Heart left ventricle (tissue), 16 donors: ENCODE measurements at regions not wholly inside any gene's neighbourhood (a gene's known extent, or its start where the extent isn't known, plus 50 kb on each side); places are given as distances from the start of the nearest gene placed in this dataset.

Source experiments
- ATAC-seq, 4 donors: fragments of 200-7000 bp; cut with Tn5 transposase; one replicate each; pipeline ENCODE4 v1.9.1; 2020 to 2022; ENCODE audit warnings: moderate library complexity in 4 of 4, mild to moderate bottlenecking in 3 of 4, moderate number of reproducible peaks in 1 of 4
- DNase-seq, 5 donors: peaks; one replicate each; pipeline ENCODE4 v3.0.0-alpha.2; 2020
- H3K27ac ChIP-seq, 12 donors: fragments of 200-600 bp; sonication (generic) in 4 of 12; one replicate each; pipeline versions ENCODE4 v1.5.0 to v1.8.0; 2016 to 2022; ENCODE audit warnings: mild to moderate bottlenecking in 2 of 12
- H3K27me3 ChIP-seq, 9 donors: fragments of 200-600 bp; sonication (generic) in 2 of 9; one replicate each; pipeline versions ENCODE4 v1.5.1 to v1.8.0; 2016 to 2022; ENCODE audit warnings: mild to moderate bottlenecking in 3 of 9
- H3K36me3 ChIP-seq, 9 donors: fragments of 200-600 bp; sonication (generic) in 2 of 9; one replicate each; pipeline versions ENCODE4 v1.5.0 to v1.8.0; 2018 to 2022; ENCODE audit warnings: mild to moderate bottlenecking in 2 of 9
- H3K4me1 ChIP-seq, 12 donors: fragments of 200-600 bp; sonication (generic) in 4 of 12; one replicate each; pipeline versions ENCODE4 v1.5.0 to v1.8.0; 2016 to 2022; ENCODE audit warnings: mild to moderate bottlenecking in 3 of 12
- H3K4me3 ChIP-seq, 12 donors: fragments of 200-600 bp; sonication (generic) in 4 of 12; one replicate each; pipeline versions ENCODE4 v1.5.0 to v1.8.0; 2017 to 2022; ENCODE audit warnings: mild to moderate bottlenecking in 9 of 12, moderate library complexity in 4 of 12
- H3K9me3 ChIP-seq, 12 donors: fragments of 200-600 bp; sonication (generic) in 4 of 12; one replicate each; pipeline versions ENCODE4 v1.5.0 to v1.8.0; 2016 to 2022; ENCODE audit warnings: mild to moderate bottlenecking in 1 of 12
- CTCF ChIP-seq, 12 donors: fragments of 200-600 bp; sonication (generic) in 4 of 12; IDR thresholded peaks; one replicate each; pipeline versions ENCODE4 v1.5.0 to v1.8.0; 2018 to 2022; ENCODE audit warnings: antibody characterized with exemption in 12 of 12, mild to moderate bottlenecking in 5 of 12
- POLR2A ChIP-seq, 2 donors: fragments of 450-650 bp; IDR thresholded peaks; one replicate each; pipeline ENCODE4 v1.6.1; 2017; ENCODE audit warnings: antibody characterized with exemption in 2 of 2, mild to moderate bottlenecking in 2 of 2, moderate library complexity in 2 of 2
- WGBS, 4 donors: extraction: QIAGEN DNeasy Blood & Tissue Kit in 2 of 4; methylation state at CpG; one replicate each; pipeline versions ENCODE4 v1.1.5 to v1.1.7; 2013 to 2018; 5-methylcytosine and 5-hydroxymethylcytosine counted together
- intact Hi-C, 10 donors: fragments of 100-400 bp; cut with DNase I; formaldehyde crosslinking; loops; one replicate each; pipeline versions ENCODE4 v1.11.1 to v1.14.2; 2022
- donor health status: ischemic (EF 13 %, LVEDD 7.1; RV severe dilation, severe dysfunction).
- donor health status: healthy with polysubstance abuse.
- donor health status: DM: no; HTN: yes; CAD: no.
- donor health status: DM: no; HTN: no; CAD: no.
- donor health status: ischemic (EF 25% LVEDD 6.9; RV normal size, moderate dysfunction).
- donor health status: ischemic (EF 25% LVEDD 5.7; RV mildly dilated, moderate dysfunction).
- donor health status: healthy.
- donor health status: DM: yes; HTN: yes; CAD: no.
- donor health status: ischemic (EF 35%, LVEDD 5.7; RV mildly dilated, moderate dysfunction).
- donor health status: nonischemic (EF 11% LVEDD 7.7; RV severe dilation, severe dysfunction).
- donor health status: DM: yes; HTN: yes; CAD: no.
- donor health status: PGD.
- donor health status: ischemic (EF 29% LVEDD 5.4; RV normal size, mild dysfunction).
- donor health status: nonischemic (EF 23%, LVEDD 6.1; RV moderate dilation, normal function).

- ATAC-seq: peak in 3 of 4 donors; percentile 34 to 49 (median 36)
- no peaks in the 10 kb centered on the region for H3K36me3 ChIP-seq
- no peak for DNase-seq
- H3K9me3 ChIP-seq: no peaks in the 10 kb centered on the region
- H3K4me3 ChIP-seq: no peak overlapping the region
- no peak overlapping the region for H3K27ac ChIP-seq
- WGBS, 4 donors: 80 to 97% (median 88%) methylated on average over 6 to 8 of the region's 8 CpGs
- no peaks in the 10 kb centered on the region for H3K27me3 ChIP-seq
- no peaks in the 10 kb centered on the region for H3K4me1 ChIP-seq
- intact Hi-C loops: no loop called here
- TF ChIP-seq CTCF (IDR thresholded peaks at IDR 0.05) (no peak), POLR2A (IDR thresholded peaks at IDR 0.05) (no peak)
These were observed 83.6 kb upstream of the ARHGEF7 start for GRCh38 chr13:111031531-111031961.

DNA sequence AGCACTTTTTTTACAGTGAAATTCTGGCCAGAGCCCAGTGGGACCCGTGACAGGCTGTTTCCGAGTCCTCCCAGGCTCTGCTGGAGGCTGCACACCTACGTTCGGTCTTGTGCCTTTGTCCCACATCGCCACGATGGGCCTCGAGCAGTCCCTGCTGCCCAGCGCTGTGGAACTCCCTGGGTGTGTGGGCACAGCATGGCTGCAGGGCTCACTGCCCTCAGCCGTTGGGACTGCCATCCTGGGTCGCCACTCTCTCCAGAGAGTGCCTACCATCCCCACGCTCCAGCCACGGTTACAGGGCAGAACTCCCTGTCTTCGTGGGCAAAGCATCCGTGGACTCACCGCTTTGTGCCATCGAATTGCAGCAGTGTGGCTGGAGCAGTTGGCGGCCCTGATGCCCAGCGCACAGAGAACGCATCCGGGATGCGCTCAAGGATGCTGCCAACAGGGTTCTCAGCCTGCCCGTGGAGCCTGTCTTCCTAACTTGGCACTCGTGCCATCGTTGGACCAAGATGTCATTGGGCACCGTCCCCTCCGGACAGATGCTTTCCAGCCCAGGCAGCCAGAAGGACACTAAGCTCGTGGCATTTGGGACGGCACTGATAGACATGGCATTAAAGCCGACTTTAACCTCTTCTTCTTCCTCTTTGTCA, 85.0 kb upstream of the ARHGEF7 start:
- Histone ChIP-seq H3K4me1 (no peaks in the 10 kb centered on the region), H3K27me3 (no peaks in the 10 kb centered on the region), H3K9me3 (no peaks in the 10 kb centered on the region), H3K27ac (no peak overlapping the region), H3K4me3 (no peak overlapping the region), H3K36me3 (no peaks in the 10 kb centered on the region)
- intact Hi-C loops: no loop called here
- 92 to 94% (median 92%) methylated on average over 28 to 29 of the region's 29 CpGs for WGBS, 4 donors
- no peak for ATAC-seq
- TF ChIP-seq POLR2A (IDR thresholded peaks at IDR 0.05) (no peak), CTCF (IDR thresholded peaks at IDR 0.05) (no peak)
- no peak for DNase-seq

GRCh38 chr13:111027458-111028439, 87.4 kb upstream of the ARHGEF7 start:
- no peak for DNase-seq
- intact Hi-C loops: no loop called here
- 76 to 87% (median 84%) methylated on average over 16 of the region's 16 CpGs for WGBS, 4 donors

More at GRCh38 chr13:111027458-111028439, 87.4 kb upstream of the ARHGEF7 start:
- Histone ChIP-seq H3K4me3 (no peak overlapping the region), H3K4me1 (no peaks in the 10 kb centered on the region), H3K36me3 (no peaks in the 10 kb centered on the region), H3K9me3 (no peaks in the 10 kb centered on the region), H3K27ac (no peak overlapping the region), H3K27me3 (no peaks in the 10 kb centered on the region)
- ATAC-seq: no peak
- TF ChIP-seq POLR2A (IDR thresholded peaks at IDR 0.05): no peak
- no peak for TF ChIP-seq CTCF (IDR thresholded peaks at IDR 0.05)
